DOHH2 (cell line): ENCODE measurements at regions not wholly inside any gene's neighbourhood (a gene's known extent, or its start where the extent isn't known, plus 50 kb on each side); places are given as distances from the start of the nearest gene placed in this dataset.

Experiments used
- CTCF ChIP-seq: fragments of 200-600 bp; sonication (generic); IDR thresholded peaks from one replicate; pipeline ENCODE4 v1.5.1; 2014; ENCODE audit warnings: antibody characterized with exemption, mild to moderate bottlenecking, low read depth, low read length; ENCODE audit not compliant: poor library complexity, severe bottlenecking
- EZH2phosphoT487 ChIP-seq: fragments of 200-600 bp; sonication (generic); IDR thresholded peaks from 2 replicates; pipeline ENCODE4 v1.6.1; 2017; ENCODE audit warnings: borderline replicate concordance, mild to moderate bottlenecking, antibody characterized with exemption, low read length, moderate library complexity, mixed read lengths

- TF ChIP-seq CTCF (no peak), EZH2phosphoT487 (no peak)
These were observed 457.4 kb downstream of the IGSF11 start for GRCh38 chr3:118577055-118577777.
